Skin of body (tissue), 2 donors: ENCODE measurements at regions not wholly inside any gene's neighbourhood (a gene's known extent, or its start where the extent isn't known, plus 50 kb on each side); places are given as distances from the start of the nearest gene placed in this dataset. TPM values are rescaled to one million over a fixed set of nuclear protein-coding genes. Genes with fewer than 3 reads are reported as not detected.

ENCODE experiments used
- DNase-seq: peaks from one replicate; lab custom pipeline; 2025; lab: John Stamatoyannopoulos, UW
- small RNA-seq: library from RNA; depleted of rRNA; stranded (forward); fragments of <200 nt; gene quantifications from one replicate; pipeline ENCODE3, GENCODE V24; 2014; ENCODE audit warnings: low replicate concordance

- no peak for DNase-seq
Observed at GRCh38 chr10:1851762-1852161, 114.4 kb upstream of the ADARB2 start.

- no peak for DNase-seq
Observed at GRCh38 chr10:1850971-1851527, 113.7 kb upstream of the ADARB2 start.

- DNase-seq: no peak
Observed at GRCh38 chr10:1847361-1847760, 110.0 kb upstream of the ADARB2 start.

- DNase-seq: no peak
Observed at GRCh38 chr10:1846032-1846431, 108.7 kb upstream of the ADARB2 start.

GRCh38 chr10:1841759-1842158, 104.4 kb upstream of the ADARB2 start:
- no peak for DNase-seq

- no peak for DNase-seq
Observed at GRCh38 chr10:1829712-1830111, 92.4 kb upstream of the ADARB2 start.

GRCh38 chr10:1824928-1825327, 87.6 kb upstream of the ADARB2 start:
- DNase-seq: no peak

- DNase-seq: no peak
Observed at GRCh38 chr10:1814556-1814955, 77.2 kb upstream of the ADARB2 start.

GRCh38 chr10:1809139-1809741, 71.9 kb upstream of the ADARB2 start:
- no peak for DNase-seq

GRCh38 chr10:1807924-1808323, 70.6 kb upstream of the ADARB2 start:
- no peak for DNase-seq

GRCh38 chr10:1807196-1807595, 69.9 kb upstream of the ADARB2 start:
- DNase-seq: no peak

- DNase-seq: no peak
Observed at GRCh38 chr10:1802413-1802812, 65.1 kb upstream of the ADARB2 start.

- no peak for DNase-seq
Observed at GRCh38 chr10:1788401-1788800, 51.1 kb upstream of the ADARB2 start.

Small RNAs in the stretch of these regions (small RNA-seq; reads per million reads assigned to genes)
- gene MIR6072 (not detected), gene RNU6-576P (not detected), gene RNU6-889P (not detected)
